ENCODE measurements at regions not wholly inside any gene's neighbourhood (a gene's known extent, or its start where the extent isn't known, plus 50 kb on each side); places are given as distances from the start of the nearest gene placed in this dataset.

DNA sequence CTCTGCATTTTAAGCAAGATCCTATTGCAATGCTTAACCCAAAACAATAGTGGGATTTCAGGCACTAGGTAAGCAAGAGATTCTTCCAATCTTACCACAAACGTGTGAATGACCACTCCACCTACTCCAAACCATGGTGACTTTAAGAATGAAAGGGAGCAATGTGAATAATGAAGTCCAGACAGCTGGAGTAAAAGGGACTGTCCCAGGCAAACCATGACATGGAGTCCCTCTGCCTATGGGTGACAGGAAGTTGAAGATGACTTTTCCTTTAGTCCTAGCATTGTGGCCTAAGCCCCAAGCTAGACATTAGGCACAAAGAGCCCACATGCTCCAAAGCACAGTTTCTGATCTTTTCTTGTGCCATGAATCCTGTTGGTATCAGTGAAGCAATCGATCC, 179.0 kb downstream of the SHQ1 start:
- no peak for TF ChIP-seq BHLHE40 (IDR thresholded peaks at IDR 0.05; ENCODE audit: low read depth, low read length)
- no peak for TF ChIP-seq CTCF (conservative IDR thresholded peaks at IDR 0.05; ENCODE audit: low read depth, low read length)
- TF ChIP-seq, protein P1, sequence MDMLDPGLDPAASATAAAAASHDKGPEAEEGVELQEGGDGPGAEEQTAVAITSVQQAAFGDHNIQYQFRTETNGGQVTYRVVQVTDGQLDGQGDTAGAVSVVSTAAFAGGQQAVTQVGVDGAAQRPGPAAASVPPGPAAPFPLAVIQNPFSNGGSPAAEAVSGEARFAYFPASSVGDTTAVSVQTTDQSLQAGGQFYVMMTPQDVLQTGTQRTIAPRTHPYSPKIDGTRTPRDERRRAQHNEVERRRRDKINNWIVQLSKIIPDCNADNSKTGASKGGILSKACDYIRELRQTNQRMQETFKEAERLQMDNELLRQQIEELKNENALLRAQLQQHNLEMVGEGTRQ (IDR thresholded peaks at IDR 0.05; ENCODE audit: low read depth, low read length): no peak
- TF ChIP-seq MAFK (IDR thresholded peaks at IDR 0.05; ENCODE audit: low read depth, low read length): no peak
- no peak for TF ChIP-seq SMC3 (IDR thresholded peaks at IDR 0.05; ENCODE audit: low read depth, low read length)
- no peak for TF ChIP-seq POLR2A (IDR thresholded peaks at IDR 0.05; ENCODE audit: low read depth, low read length)
- TF ChIP-seq RFX5 (IDR thresholded peaks at IDR 0.05; ENCODE audit: low read depth, low read length): no peak
- no peak for TF ChIP-seq CEBPB (IDR thresholded peaks at IDR 0.05; ENCODE audit: low read depth, low read length)
- no peak for TF ChIP-seq MXI1 (IDR thresholded peaks at IDR 0.05; ENCODE audit: borderline replicate concordance, low read depth, low read length)
- TF ChIP-seq RAD21 (IDR thresholded peaks at IDR 0.05; ENCODE audit: low read length): no peak
- no peak for TF ChIP-seq RCOR1 (IDR thresholded peaks at IDR 0.05; ENCODE audit: insufficient replicate concordance, low read length)

Data from IMR-90 (cell line).